ENCODE measurements at regions not wholly inside any gene's neighbourhood (a gene's known extent, or its start where the extent isn't known, plus 50 kb on each side); places are given as distances from the start of the nearest gene placed in this dataset.

GRCh38 chr10:62655337-62655994 is 149.1 kb upstream of the ADO start:
- Histone ChIP-seq H3K9ac (ENCODE audit: low read length) (no peak overlapping the region), H3K4me2 (ENCODE audit: low read length) (no peak overlapping the region), H4K20me1 (ENCODE audit: insufficient read depth, low read length) (no peaks in the 10 kb centered on the region), H3K4me3 (ENCODE audit: low read depth, low read length, poor library complexity, severe bottlenecking) (no peak overlapping the region), H3K9me2 (ENCODE audit: low read depth, low read length) (no peaks in the 10 kb centered on the region), H3K9me3 (ENCODE audit: low read length) (peaks cover 12% of the 10 kb centered on the region), H3K4me1 (ENCODE audit: insufficient read depth, low read length, severe bottlenecking) (peaks cover 18% of the 10 kb centered on the region), H3K36me3 (ENCODE audit: insufficient read depth, low read length) (no peaks in the 10 kb centered on the region), H3F3A (ENCODE audit: insufficient read depth, low read length) (no peaks in the 10 kb centered on the region), H3K27me3 (ENCODE audit: insufficient read depth, low read length) (no peaks in the 10 kb centered on the region), H2AFZ (ENCODE audit: low read length) (no peak overlapping the region), H3K27ac (ENCODE audit: low read depth, low read length, poor library complexity, severe bottlenecking) (no peak overlapping the region), H3K79me2 (ENCODE audit: insufficient read depth, low read length) (no peaks in the 10 kb centered on the region)
- no peak for TF ChIP-seq CTCF (IDR thresholded peaks at IDR 0.05; ENCODE audit: low read length)
- no peak for TF ChIP-seq EZH2 (IDR thresholded peaks at IDR 0.05; ENCODE audit: borderline replicate concordance, low read length)

GRCh38 chr10:62657244-62657835 is 147.2 kb upstream of the ADO start:
- no peaks in the 10 kb centered on the region for H3K36me3 ChIP-seq (ENCODE audit: insufficient read depth, low read length)
- no peak overlapping the region for H3K4me3 ChIP-seq (ENCODE audit: low read depth, low read length, poor library complexity, severe bottlenecking)
- H3F3A ChIP-seq (ENCODE audit: insufficient read depth, low read length): no peaks in the 10 kb centered on the region
- TF ChIP-seq EZH2 (IDR thresholded peaks at IDR 0.05; ENCODE audit: borderline replicate concordance, low read length) (no peak), CTCF (IDR thresholded peaks at IDR 0.05; ENCODE audit: low read length) (no peak)
- no peak overlapping the region for H3K4me2 ChIP-seq (ENCODE audit: low read length)
- H3K9ac ChIP-seq (ENCODE audit: low read length): no peak overlapping the region
- no peaks in the 10 kb centered on the region for H3K9me2 ChIP-seq (ENCODE audit: low read depth, low read length)
- no peak overlapping the region for H3K27ac ChIP-seq (ENCODE audit: low read depth, low read length, poor library complexity, severe bottlenecking)
- no peaks in the 10 kb centered on the region for H4K20me1 ChIP-seq (ENCODE audit: insufficient read depth, low read length)
- H2AFZ ChIP-seq (ENCODE audit: low read length): no peak overlapping the region
- no peaks in the 10 kb centered on the region for H3K27me3 ChIP-seq (ENCODE audit: insufficient read depth, low read length)
- H3K9me3 ChIP-seq (ENCODE audit: low read length): peaks cover 12% of the 10 kb centered on the region
- peaks cover 18% of the 10 kb centered on the region for H3K4me1 ChIP-seq (ENCODE audit: insufficient read depth, low read length, severe bottlenecking)
- H3K79me2 ChIP-seq (ENCODE audit: insufficient read depth, low read length): no peaks in the 10 kb centered on the region

GRCh38 chr10:62658516-62658915 is 146.0 kb upstream of the ADO start:
- no peak for TF ChIP-seq EZH2 (IDR thresholded peaks at IDR 0.05; ENCODE audit: borderline replicate concordance, low read length)
- no peak for TF ChIP-seq CTCF (IDR thresholded peaks at IDR 0.05; ENCODE audit: low read length)
- Histone ChIP-seq H3F3A (ENCODE audit: insufficient read depth, low read length) (no peaks in the 10 kb centered on the region), H3K4me1 (ENCODE audit: insufficient read depth, low read length, severe bottlenecking) (peaks cover 7% of the 10 kb centered on the region), H3K79me2 (ENCODE audit: insufficient read depth, low read length) (no peaks in the 10 kb centered on the region), H4K20me1 (ENCODE audit: insufficient read depth, low read length) (no peaks in the 10 kb centered on the region), H3K9me2 (ENCODE audit: low read depth, low read length) (no peaks in the 10 kb centered on the region), H2AFZ (ENCODE audit: low read length) (no peak overlapping the region), H3K9ac (ENCODE audit: low read length) (no peak overlapping the region), H3K36me3 (ENCODE audit: insufficient read depth, low read length) (no peaks in the 10 kb centered on the region), H3K4me2 (ENCODE audit: low read length) (no peak overlapping the region), H3K27me3 (ENCODE audit: insufficient read depth, low read length) (no peaks in the 10 kb centered on the region), H3K27ac (ENCODE audit: low read depth, low read length, poor library complexity, severe bottlenecking) (no peak overlapping the region), H3K4me3 (ENCODE audit: low read depth, low read length, poor library complexity, severe bottlenecking) (no peak overlapping the region), H3K9me3 (ENCODE audit: low read length) (peaks cover 6% of the 10 kb centered on the region; the same call in 1 of the 2 replicates)

All from OCI-LY1 (cell line).